GM04504 (cell line): ENCODE measurements at regions not wholly inside any gene's neighbourhood (a gene's known extent, or its start where the extent isn't known, plus 50 kb on each side); places are given as distances from the start of the nearest gene placed in this dataset.
"Not testable (repeated sequence)": the region's sequence is repeated elsewhere in the genome, so short reads cannot be mapped to it uniquely, and the experiment has no call there.

Source experiments
- DNase-seq: peaks from one replicate; pipeline ENCODE4 v3.0.0-alpha.2; 2012; ENCODE audit warnings: low read depth

- DNase-seq, result no peak
These were observed 89.0 kb upstream of the STOX2 start for GRCh38 chr4:183816077-183816476.

- DNase-seq, result no peak
These were observed 88.1 kb upstream of the STOX2 start for GRCh38 chr4:183816882-183817509.

- not testable (repeated sequence) for DNase-seq
These were observed 86.5 kb upstream of the STOX2 start for GRCh38 chr4:183818591-183818990.

- DNase-seq, result no peak
These were observed 83.8 kb upstream of the STOX2 start for GRCh38 chr4:183821076-183821853.

- DNase-seq, result peak; percentile 10
These were observed 81.7 kb upstream of the STOX2 start for GRCh38 chr4:183823434-183823833.

GRCh38 chr4:183825346-183825745, 79.8 kb upstream of the STOX2 start:
- no peak for DNase-seq

- DNase-seq, result no peak
These were observed 78.6 kb upstream of the STOX2 start for GRCh38 chr4:183826461-183826860.

- no peak for DNase-seq
These were observed 77.0 kb upstream of the STOX2 start for GRCh38 chr4:183828125-183828524.

GRCh38 chr4:183828839-183829238, 76.3 kb upstream of the STOX2 start:
- no peak for DNase-seq

GRCh38 chr4:183830438-183830985, 74.6 kb upstream of the STOX2 start:
- no peak for DNase-seq

GRCh38 chr4:183831026-183831446, 74.1 kb upstream of the STOX2 start:
- no peak for DNase-seq

GRCh38 chr4:183831683-183832082, 73.4 kb upstream of the STOX2 start:
- DNase-seq, result no peak

- no peak for DNase-seq
These were observed 72.2 kb upstream of the STOX2 start for GRCh38 chr4:183832776-183833450.

- DNase-seq, result no peak
These were observed 70.9 kb upstream of the STOX2 start for GRCh38 chr4:183834252-183834651.

- DNase-seq, result no peak
These were observed 67.9 kb upstream of the STOX2 start for GRCh38 chr4:183837222-183837621.

GRCh38 chr4:183838987-183839712, 66.0 kb upstream of the STOX2 start:
- no peak for DNase-seq

- peak; percentile 41 for DNase-seq
These were observed 64.8 kb upstream of the STOX2 start for GRCh38 chr4:183840311-183840710.

- DNase-seq, result no peak
These were observed 64.1 kb upstream of the STOX2 start for GRCh38 chr4:183841001-183841400.

- DNase-seq, result no peak
These were observed 63.0 kb upstream of the STOX2 start for GRCh38 chr4:183842129-183842528.

GRCh38 chr4:183843248-183843671, 61.8 kb upstream of the STOX2 start:
- DNase-seq, result no peak

- DNase-seq, result no peak
These were observed 58.2 kb upstream of the STOX2 start for GRCh38 chr4:183846951-183847350.

GRCh38 chr4:183848805-183849204, 56.3 kb upstream of the STOX2 start:
- no peak for DNase-seq
